K562 (cell line): ENCODE measurements at regions not wholly inside any gene's neighbourhood (a gene's known extent, or its start where the extent isn't known, plus 50 kb on each side); places are given as distances from the start of the nearest gene placed in this dataset.
A peak's percentile ranks its signal among the peaks of the same experiment; 100 is the strongest.

Source experiments
- ATAC-seq: fragments of 200-7000 bp; cut with Tn5 transposase; 3 replicates; pipeline ENCODE4 v1.9.1; 2020; ENCODE audit warnings: moderate library complexity
- BruUV-seq: library from RNA; stranded (reverse); fragments of 400-500 nt; replicated peaks from 2 replicates; lab custom pipeline; 2021; lab: Mats Ljungman, UMichigan
- CTCF ChIA-PET: fragments of 300-600 bp; formaldehyde crosslinking; extraction: SDS; loops from one replicate; lab custom pipeline; 2021; ENCODE audit warnings: low intra/inter-chr PET ratio; lab: Yijun Ruan, JAX
- POLR2A ChIA-PET: fragments of 300-600, 350-650 bp; sonication (Branson Sonifier 250); formaldehyde crosslinking; extraction: SDS; loops from one replicate; lab custom pipeline; 2021; ENCODE audit warnings: antibody characterized with exemption, inconsistent platforms; lab: Yijun Ruan, JAX
- DNase-seq, 4 experiments: peaks; one replicate each; pipeline versions ENCODE4 v3.0.0 to v3.0.0-alpha.2; 2011 to 2018; ENCODE audit warnings: low spot score in 3 of 4, mixed read lengths in 3 of 4; ENCODE audit errors: extremely low read depth in 1 of 4
- FAIRE-seq: peaks from 2 replicates; lab custom pipeline; 2011; peaks lifted over from hg19 to GRCh38; lab: Jason Lieb, UNC
- H2AFZ ChIP-seq: 2 replicates; pipeline ENCODE4 v1.6.0; 2011; ENCODE audit warnings: low read depth, low read length, control low read depth, inconsistent platforms
- H3K27ac ChIP-seq: fragments of 200-600 bp; 3 replicates; pipeline ENCODE4 v1.8.0; 2011; ENCODE audit warnings: low read depth, mild to moderate bottlenecking, control low read depth, inconsistent platforms, low read length, moderate library complexity, mixed read lengths; ENCODE audit errors: extremely low read depth
- H3K27me3 ChIP-seq, 2 experiments: fragments of 300-600 bp in 1 of 2; 2 replicates in 1 of 2; 3 replicates in 1 of 2; pipeline versions ENCODE4 v1.6.0 to v1.8.0; 2011; ENCODE audit warnings: inconsistent platforms in 2 of 2, low read length in 2 of 2, mild to moderate bottlenecking in 1 of 2, mixed read lengths in 1 of 2, moderate library complexity in 1 of 2; ENCODE audit not compliant: control insufficient read depth in 2 of 2, insufficient read depth in 2 of 2
- H3K36me3 ChIP-seq: fragments of 300-600 bp; 3 replicates; pipeline ENCODE4 v1.8.0; 2011; ENCODE audit warnings: mild to moderate bottlenecking, low read length, inconsistent platforms; ENCODE audit not compliant: control insufficient read depth, insufficient read depth
- H3K4me1 ChIP-seq, 2 experiments: fragments of 200-600 bp in 1 of 2; replicated peaks in 1 of 2; 2 replicates in 1 of 2; 3 replicates in 1 of 2; pipeline versions ENCODE4 v1.5.1 to v1.8.0; 2011; ENCODE audit warnings: inconsistent platforms in 2 of 2, low read length in 2 of 2, mild to moderate bottlenecking in 1 of 2, mixed read lengths in 1 of 2, moderate library complexity in 1 of 2; ENCODE audit not compliant: control insufficient read depth in 2 of 2, insufficient read depth in 2 of 2
- H3K4me2 ChIP-seq: 2 replicates; pipeline ENCODE4 v1.6.1; 2011; ENCODE audit warnings: low read length, control low read depth, inconsistent platforms, mixed read lengths; ENCODE audit not compliant: insufficient read depth
- H3K4me3 ChIP-seq: fragments of 200-600 bp; sonication (generic), shearing (Covaris generic); 2 replicates; pipeline ENCODE4 v1.5.1; 2016; ENCODE audit warnings: control low read depth, inconsistent platforms
- H3K79me2 ChIP-seq: fragments of 200-600 bp; 3 replicates; pipeline ENCODE4 v1.8.0; 2011; ENCODE audit warnings: low read length, inconsistent platforms; ENCODE audit not compliant: control insufficient read depth, insufficient read depth
- H3K9ac ChIP-seq, 2 experiments: 2 replicates each; pipeline versions ENCODE4 v1.6.0 to v1.6.1; 2011; ENCODE audit warnings: low read depth in 2 of 2, low read length in 2 of 2, control low read depth in 1 of 2, inconsistent platforms in 1 of 2, mild to moderate bottlenecking in 1 of 2, mixed read lengths in 1 of 2; ENCODE audit not compliant: insufficient read depth in 1 of 2
- H3K9me1 ChIP-seq: one replicate; pipeline ENCODE4 v1.6.0; 2011; ENCODE audit warnings: inconsistent platforms, mild to moderate bottlenecking, low read length, moderate library complexity; ENCODE audit not compliant: control insufficient read depth, insufficient read depth
- H3K9me3 ChIP-seq: replicated peaks from 2 replicates; pipeline ENCODE4 v1.5.1; 2011; ENCODE audit warnings: low read depth, low read length, inconsistent platforms; ENCODE audit not compliant: control insufficient read depth, insufficient read depth
- H4K20me1 ChIP-seq: replicated peaks from 2 replicates; pipeline ENCODE4 v1.6.1; 2011; ENCODE audit warnings: low read length, inconsistent platforms, mixed read lengths; ENCODE audit not compliant: control insufficient read depth, insufficient read depth
- CTCF ChIP-seq, 3 experiments: IDR thresholded peaks in 2 of 3; conservative IDR thresholded peaks in 1 of 3; 2 replicates each; pipeline ENCODE4 v1.5.1; 2011 to 2012; ENCODE audit warnings: low read length in 3 of 3, mild to moderate bottlenecking in 3 of 3, control low read depth in 2 of 3, improper control_type of control experiment in 1 of 3, inconsistent platforms in 1 of 3, low read depth in 1 of 3, mixed read lengths in 1 of 3, moderate library complexity in 1 of 3; ENCODE audit not compliant: insufficient read depth in 2 of 3
- ZBTB7A ChIP-seq: IDR thresholded peaks from 2 replicates; pipeline ENCODE4 v1.6.1; 2011; ENCODE audit warnings: low read depth, mild to moderate bottlenecking, low read length, moderate library complexity, borderline replicate concordance; ENCODE audit not compliant: control insufficient read depth
- WGBS: fragments of 100-300 bp; shearing (Covaris generic); methylation state at CpG from one replicate; pipeline ENCODE4 v1.1.6; 2016; ENCODE audit warnings: low coverage, mixed read lengths; ENCODE audit not compliant: insufficient coverage; ENCODE audit errors: missing lambda C conversion rate; 5-methylcytosine and 5-hydroxymethylcytosine counted together
- in situ Hi-C: fragments of 300-500 bp; cut with MboI; formaldehyde crosslinking; loops from 4 replicates; pipeline ENCODE4 v1.15.0; 2018; ENCODE audit warnings: inconsistent platforms, mixed read lengths
- intact Hi-C: fragments of 100-400 bp; cut with micrococcal nuclease; formaldehyde crosslinking; loops from 2 replicates; pipeline ENCODE4 v1.14.2; 2022

DNA sequence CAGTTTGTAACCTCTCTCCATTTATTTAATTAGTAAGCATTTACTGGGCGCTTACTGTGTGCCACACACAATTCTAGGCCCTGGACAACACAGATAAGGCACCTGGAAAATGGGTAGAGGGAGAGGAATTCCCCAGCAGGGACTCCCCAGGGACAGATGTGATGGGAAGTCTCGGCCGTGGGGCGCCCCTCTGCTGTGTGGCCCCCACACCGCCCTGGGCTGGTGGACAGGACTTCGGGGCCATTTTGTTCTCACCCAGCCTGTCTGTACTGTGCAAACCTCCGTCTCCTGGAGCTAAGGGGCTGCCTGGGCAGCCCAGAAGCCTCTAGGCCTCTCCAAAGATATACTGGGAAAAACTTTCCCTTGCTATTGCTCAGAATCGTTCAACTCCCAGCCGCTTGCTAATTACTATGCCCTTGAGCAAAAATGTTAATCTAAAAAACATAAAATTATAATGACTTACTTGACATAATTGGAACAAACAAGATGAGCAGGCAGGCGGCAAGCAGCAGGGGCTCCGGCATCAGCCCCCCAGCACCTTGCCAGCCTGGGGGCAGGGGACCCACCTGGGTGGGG is 64.4 kb upstream of the NCOR2 start:
- BruUV-seq, result no TSS peak
- no peaks in the 10 kb centered on the region for H3K36me3 ChIP-seq
- peak overlapping the region in 1 of 2 experiments; percentile 72; a peak in 1 of 4 replicates for H3K9ac ChIP-seq
- in situ Hi-C loops, result no loop called here
- ATAC-seq (no peak), FAIRE-seq (no peak), DNase-seq (no peak)
- no peaks in the 10 kb centered on the region for H3K27me3 ChIP-seq
- intact Hi-C loops, result no loop called here
- no peak overlapping the region for H3K4me3 ChIP-seq
- peaks cover 33 to 41% of the 10 kb centered on the region in 2 experiments for H3K4me1 ChIP-seq
- ChIA-PET CTCF (no interaction called here), POLR2A (interaction anchor here (0.6 kb wide), 1 partner anchor 137 kb away, joined by 3 read pairs; no protein-coding TSS in a partner anchor)
- no peak overlapping the region for H3K4me2 ChIP-seq
- H4K20me1 ChIP-seq, result no peaks in the 10 kb centered on the region
- no peaks in the 10 kb centered on the region for H3K79me2 ChIP-seq
- TF ChIP-seq CTCF (IDR thresholded peaks at IDR 0.05 in 2 of 3, conservative IDR thresholded peaks at IDR 0.05 in 1 of 3; ENCODE audit: insufficient read depth in 2 of 3, low read depth in 1 of 3, low read length in 3 of 3) (no peak), ZBTB7A (0 out of 2 replicates have a peak, but pooled peaks have one; percentile 18)
- peak overlapping the region; percentile 50; the same call in 1 of the 2 replicates for H2AFZ ChIP-seq
- 87% methylated on average over 7 of the region's 11 CpGs for WGBS
- H3K9me1 ChIP-seq, result no peaks in the 10 kb centered on the region
- H3K9me3 ChIP-seq, result peaks cover 5% of the 10 kb centered on the region; the same call in 1 of the 2 replicates
- H3K27ac ChIP-seq, result no peak overlapping the region; the same call in 2 of the 3 replicates
